Adipocyte (in vitro differentiated cells): ENCODE measurements at regions not wholly inside any gene's neighbourhood (a gene's known extent, or its start where the extent isn't known, plus 50 kb on each side); places are given as distances from the start of the nearest gene placed in this dataset.

Experiments used
- DNase-seq: peaks from one replicate; pipeline ENCODE4 v3.0.0-alpha.2; 2015; ENCODE audit warnings: low read depth
- H3K27me3 ChIP-seq: replicated peaks from 2 replicates; pipeline ENCODE4 v1.7.0; 2013; ENCODE audit warnings: mild to moderate bottlenecking, low read length, moderate library complexity; ENCODE audit not compliant: control insufficient read depth, insufficient read depth
- H3K36me3 ChIP-seq: 2 replicates; pipeline ENCODE4 v1.7.0; 2013; ENCODE audit warnings: low read length, mild to moderate bottlenecking, moderate library complexity; ENCODE audit not compliant: control insufficient read depth, insufficient read depth, severe bottlenecking
- H3K4me1 ChIP-seq: 2 replicates; pipeline ENCODE4 v1.7.0; 2013; ENCODE audit warnings: mild to moderate bottlenecking, low read length, moderate library complexity; ENCODE audit not compliant: control insufficient read depth, insufficient read depth
- H3K4me3 ChIP-seq: 2 replicates; pipeline ENCODE4 v1.7.0; 2013; ENCODE audit warnings: mild to moderate bottlenecking, low read length, moderate library complexity
- H3K9ac ChIP-seq: 2 replicates; pipeline ENCODE4 v1.7.0; 2013; ENCODE audit warnings: mild to moderate bottlenecking, low read length, moderate library complexity
- H3K9me3 ChIP-seq: 2 replicates; pipeline ENCODE4 v1.7.0; 2013; ENCODE audit warnings: mild to moderate bottlenecking, low read length, moderate library complexity; ENCODE audit not compliant: control insufficient read depth

- Histone ChIP-seq H3K27me3 (peaks cover 8% of the 10 kb centered on the region), H3K4me3 (no peak overlapping the region), H3K9me3 (no peaks in the 10 kb centered on the region), H3K36me3 (no peaks in the 10 kb centered on the region), H3K9ac (no peak overlapping the region), H3K4me1 (no peaks in the 10 kb centered on the region)
- DNase-seq, result no peak
Measured at GRCh38 chr21:32062591-32063227, 189.9 kb downstream of the HUNK start.

GRCh38 chr21:32061729-32062128, 188.9 kb downstream of the HUNK start:
- H3K4me3 ChIP-seq, result no peak overlapping the region
- H3K4me1 ChIP-seq, result no peaks in the 10 kb centered on the region
- no peak for DNase-seq
- H3K36me3 ChIP-seq, result no peaks in the 10 kb centered on the region
- peaks cover 8% of the 10 kb centered on the region for H3K27me3 ChIP-seq
- H3K9me3 ChIP-seq, result no peaks in the 10 kb centered on the region
- no peak overlapping the region for H3K9ac ChIP-seq

GRCh38 chr21:32056791-32057190, 184.0 kb downstream of the HUNK start:
- Histone ChIP-seq H3K4me1 (no peaks in the 10 kb centered on the region), H3K36me3 (no peaks in the 10 kb centered on the region), H3K9ac (no peak overlapping the region), H3K27me3 (no peaks in the 10 kb centered on the region), H3K4me3 (no peak overlapping the region), H3K9me3 (peaks cover 9% of the 10 kb centered on the region)
- no peak for DNase-seq

- Histone ChIP-seq H3K4me3 (no peak overlapping the region), H3K9me3 (peaks cover 16% of the 10 kb centered on the region), H3K36me3 (no peaks in the 10 kb centered on the region), H3K4me1 (no peaks in the 10 kb centered on the region), H3K27me3 (peaks cover 6% of the 10 kb centered on the region), H3K9ac (no peak overlapping the region)
- peak; percentile 35 for DNase-seq
Measured at GRCh38 chr21:32055305-32055704, 182.5 kb downstream of the HUNK start.
